Testis (tissue), 2 donors: ENCODE measurements at regions not wholly inside any gene's neighbourhood (a gene's known extent, or its start where the extent isn't known, plus 50 kb on each side); places are given as distances from the start of the nearest gene placed in this dataset.

ENCODE experiments used
- DNase-seq: peaks from one replicate; pipeline ENCODE4 v3.0.0-alpha.2; 2019
- H3K27ac ChIP-seq, 2 donors: fragments of 200-600 bp; sonication (generic); one replicate each; pipeline ENCODE4 v1.5.1; 2019
- H3K27me3 ChIP-seq: fragments of 200-600 bp; sonication (generic); one replicate; pipeline ENCODE4 v1.5.1; 2019
- H3K36me3 ChIP-seq: fragments of 200-600 bp; sonication (generic); one replicate; pipeline ENCODE4 v1.5.1; 2017; ENCODE audit warnings: low read depth; ENCODE audit errors: missing control alignments
- H3K4me1 ChIP-seq: fragments of 200-600 bp; sonication (generic); one replicate; pipeline ENCODE4 v1.5.1; 2019
- H3K4me3 ChIP-seq, 2 donors: fragments of 200-600 bp; sonication (generic); one replicate each; pipeline ENCODE4 v1.5.1; 2017 to 2019
- H3K9me3 ChIP-seq: fragments of 200-600 bp; sonication (generic); one replicate; pipeline ENCODE4 v1.5.1; 2017
- POLR2A ChIP-seq: fragments of 450-650 bp; IDR thresholded peaks from one replicate; pipeline ENCODE4 v1.6.1; 2017; ENCODE audit warnings: antibody characterized with exemption, mild to moderate bottlenecking, moderate library complexity
- WGBS, 2 donors: methylation state at CpG; one replicate each; pipeline ENCODE4 v1.1.5; 2018; 5-methylcytosine and 5-hydroxymethylcytosine counted together
- intact Hi-C: fragments of 100-400 bp; cut with DNase I; formaldehyde crosslinking; loops from one replicate; pipeline ENCODE4 v1.15.1; 2023; ENCODE audit warnings: low total_unique reads
- TF ChIP-seq, protein P1 (sequence below), 3 experiments: fragments of 450-650 bp in 2 of 3; fragments of 200-600 bp in 1 of 3; sonication (generic) in 1 of 3; IDR thresholded peaks; one replicate each; pipeline ENCODE4 v1.5.1; 2016 to 2019; ENCODE audit warnings: antibody characterized with exemption in 3 of 3, mild to moderate bottlenecking in 2 of 3, moderate library complexity in 1 of 3

DNA sequence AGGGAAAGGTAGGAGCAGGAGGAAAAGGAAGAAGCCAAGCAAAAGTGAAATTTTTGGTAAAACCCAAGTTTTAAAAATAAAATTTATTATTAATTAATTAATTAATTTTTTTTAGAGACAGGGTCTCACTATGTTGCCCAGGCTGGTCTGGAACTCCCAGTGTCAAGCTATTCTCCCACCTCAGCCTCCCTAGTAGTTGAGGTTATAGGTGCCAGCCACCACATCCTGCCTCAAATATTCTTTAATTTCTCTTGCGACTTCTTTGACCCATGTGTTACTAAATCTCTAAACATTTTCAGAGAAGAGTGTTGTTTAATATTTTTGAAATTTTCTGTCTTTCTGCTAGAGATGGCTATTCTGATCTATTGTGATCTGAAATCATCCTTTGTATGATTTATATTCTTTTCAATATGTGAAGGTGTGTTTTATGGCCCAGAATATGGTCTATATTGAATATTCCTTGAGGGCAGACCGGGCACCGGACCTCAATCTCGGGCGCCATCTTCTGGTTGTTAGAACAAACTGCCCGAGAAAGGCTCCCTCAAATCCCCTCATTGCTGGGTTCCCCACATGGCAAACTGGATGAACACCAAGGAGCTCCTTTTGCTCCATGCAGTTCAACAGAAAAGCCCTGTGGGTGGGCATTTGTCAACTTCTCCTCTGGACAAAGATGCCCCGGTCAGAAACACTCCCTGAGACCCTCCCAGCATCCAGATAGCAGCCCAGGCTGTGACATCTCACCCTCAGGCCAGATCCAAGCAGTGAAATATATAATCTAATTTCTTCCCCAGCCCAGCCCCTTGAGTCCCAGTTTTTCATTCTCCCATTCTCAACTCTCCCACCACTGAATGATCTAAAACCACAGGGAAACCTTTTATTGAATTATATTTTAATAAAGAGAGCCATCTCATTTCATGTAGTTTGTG, 110.5 kb downstream of the ASCL4 start:
- Histone ChIP-seq H3K4me1 (no peaks in the 10 kb centered on the region), H3K27ac (no peak overlapping the region), H3K4me3 (no peak overlapping the region), H3K36me3 (no peaks in the 10 kb centered on the region), H3K9me3 (no peaks in the 10 kb centered on the region), H3K27me3 (no peaks in the 10 kb centered on the region)
- WGBS, 2 donors: 15 to 20% methylated on average over 7 of the region's 7 CpGs
- no peak for TF ChIP-seq POLR2A
- TF ChIP-seq, protein P1, sequence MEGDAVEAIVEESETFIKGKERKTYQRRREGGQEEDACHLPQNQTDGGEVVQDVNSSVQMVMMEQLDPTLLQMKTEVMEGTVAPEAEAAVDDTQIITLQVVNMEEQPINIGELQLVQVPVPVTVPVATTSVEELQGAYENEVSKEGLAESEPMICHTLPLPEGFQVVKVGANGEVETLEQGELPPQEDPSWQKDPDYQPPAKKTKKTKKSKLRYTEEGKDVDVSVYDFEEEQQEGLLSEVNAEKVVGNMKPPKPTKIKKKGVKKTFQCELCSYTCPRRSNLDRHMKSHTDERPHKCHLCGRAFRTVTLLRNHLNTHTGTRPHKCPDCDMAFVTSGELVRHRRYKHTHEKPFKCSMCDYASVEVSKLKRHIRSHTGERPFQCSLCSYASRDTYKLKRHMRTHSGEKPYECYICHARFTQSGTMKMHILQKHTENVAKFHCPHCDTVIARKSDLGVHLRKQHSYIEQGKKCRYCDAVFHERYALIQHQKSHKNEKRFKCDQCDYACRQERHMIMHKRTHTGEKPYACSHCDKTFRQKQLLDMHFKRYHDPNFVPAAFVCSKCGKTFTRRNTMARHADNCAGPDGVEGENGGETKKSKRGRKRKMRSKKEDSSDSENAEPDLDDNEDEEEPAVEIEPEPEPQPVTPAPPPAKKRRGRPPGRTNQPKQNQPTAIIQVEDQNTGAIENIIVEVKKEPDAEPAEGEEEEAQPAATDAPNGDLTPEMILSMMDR (IDR thresholded peaks at IDR 0.05): peak in 2 of 3 experiments; percentile 45 to 65
- intact Hi-C loops: loop anchor here (5.0 kb wide), 1 partner anchor 218 kb away; no protein-coding TSS in a partner anchor
- peak; percentile 59 for DNase-seq

DNA sequence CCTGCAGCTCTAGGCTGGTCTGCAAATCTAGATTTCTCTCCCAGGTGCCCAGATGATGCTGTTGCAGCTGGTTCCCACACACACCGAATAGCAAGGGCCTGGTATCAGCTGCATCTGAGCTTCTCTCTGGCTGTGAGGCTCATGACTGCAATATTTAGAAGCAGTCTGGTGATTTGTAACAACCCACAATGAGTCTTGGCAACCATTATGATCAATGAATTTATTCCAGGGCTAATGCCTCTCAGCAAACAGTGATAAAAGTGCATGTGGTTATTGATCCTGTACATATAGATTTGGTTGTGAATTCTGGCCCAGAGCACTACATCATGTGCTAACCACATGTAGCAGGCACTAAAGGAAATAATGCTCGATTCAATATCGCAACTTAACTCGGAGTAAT, 114.3 kb downstream of the ASCL4 start:
- intact Hi-C loops: loop anchor here (5.0 kb wide), 1 partner anchor 221 kb away; no protein-coding TSS in a partner anchor
- no peak overlapping the region for H3K4me3 ChIP-seq
- H3K9me3 ChIP-seq: no peaks in the 10 kb centered on the region
- TF ChIP-seq, protein P1 (IDR thresholded peaks at IDR 0.05): no peak
- TF ChIP-seq POLR2A: no peak
- H3K4me1 ChIP-seq: no peaks in the 10 kb centered on the region
- no peaks in the 10 kb centered on the region for H3K36me3 ChIP-seq
- DNase-seq: no peak
- 91 to 94% methylated on average over 4 of the region's 4 CpGs for WGBS, 2 donors
- no peak overlapping the region for H3K27ac ChIP-seq
- H3K27me3 ChIP-seq: no peaks in the 10 kb centered on the region

DNA sequence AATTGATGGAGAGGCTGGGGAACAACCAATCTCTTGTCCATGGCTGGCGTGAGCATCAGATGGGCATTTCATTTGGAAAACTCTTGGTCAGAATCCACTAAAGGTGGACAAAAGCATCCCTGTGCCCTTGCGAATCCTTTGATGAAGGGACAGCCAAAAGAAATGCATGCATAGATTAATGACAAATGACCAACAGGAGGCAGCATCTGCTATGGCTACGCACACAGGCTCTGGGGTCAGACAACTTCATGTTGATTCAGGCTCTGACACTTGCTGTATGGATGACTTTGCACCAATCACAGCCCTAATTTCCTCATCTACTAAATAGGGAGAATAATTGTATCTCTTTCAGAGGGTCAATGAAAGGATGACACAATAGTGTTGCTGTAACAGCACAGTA, 117.5 kb downstream of the ASCL4 start:
- H3K4me3 ChIP-seq: no peak overlapping the region
- intact Hi-C loops: no loop called here
- TF ChIP-seq, protein P1 (IDR thresholded peaks at IDR 0.05): peak in 1 of 3 experiments; percentile 12
- TF ChIP-seq POLR2A: no peak
- no peaks in the 10 kb centered on the region for H3K27me3 ChIP-seq
- no peaks in the 10 kb centered on the region for H3K4me1 ChIP-seq
- H3K27ac ChIP-seq: no peak overlapping the region
- DNase-seq: peak; percentile 40
- no peaks in the 10 kb centered on the region for H3K9me3 ChIP-seq
- 61 to 74% methylated on average over 3 of the region's 3 CpGs for WGBS, 2 donors
- no peaks in the 10 kb centered on the region for H3K36me3 ChIP-seq

DNA sequence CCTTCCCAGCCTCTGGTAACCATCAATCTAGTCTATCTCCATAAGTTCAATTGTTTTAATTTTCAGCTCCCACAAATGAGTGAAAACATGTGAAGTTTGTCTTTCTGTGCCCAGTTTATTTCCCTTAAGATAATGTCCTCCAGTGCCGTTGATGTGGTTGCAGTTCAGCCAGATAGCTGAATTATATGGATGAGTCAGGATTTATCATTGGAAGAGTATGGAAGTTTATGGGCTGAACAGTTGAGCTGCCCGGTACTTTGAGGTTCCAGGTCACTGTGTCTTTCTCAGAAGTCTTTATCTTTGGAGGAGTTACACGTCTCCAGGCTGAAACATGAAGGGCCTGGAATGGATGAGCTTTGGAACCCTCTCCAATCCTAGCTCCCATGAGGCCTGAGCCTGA, 120.1 kb downstream of the ASCL4 start:
- no peaks in the 10 kb centered on the region for H3K27me3 ChIP-seq
- no peak overlapping the region for H3K27ac ChIP-seq
- H3K9me3 ChIP-seq: no peaks in the 10 kb centered on the region
- no peaks in the 10 kb centered on the region for H3K36me3 ChIP-seq
- TF ChIP-seq POLR2A: no peak
- TF ChIP-seq, protein P1 (IDR thresholded peaks at IDR 0.05): no peak
- H3K4me3 ChIP-seq: no peak overlapping the region
- 68 to 77% methylated on average over 3 of the region's 3 CpGs for WGBS, 2 donors
- intact Hi-C loops: no loop called here
- DNase-seq: no peak
- no peaks in the 10 kb centered on the region for H3K4me1 ChIP-seq
